Tibial nerve (tissue), 4 donors: ENCODE measurements at regions not wholly inside any gene's neighbourhood (a gene's known extent, or its start where the extent isn't known, plus 50 kb on each side); places are given as distances from the start of the nearest gene placed in this dataset.

ENCODE experiments used
- DNase-seq, 2 donors: peaks; one replicate each; pipeline ENCODE4 v3.0.0-alpha.2; 2019; ENCODE audit warnings: low spot score in 2 of 2
- H3K27ac ChIP-seq, 4 donors: fragments of 200-600 bp; sonication (generic) in 3 of 4; one replicate each; pipeline ENCODE4 v1.5.1; 2017 to 2019; ENCODE audit warnings: mild to moderate bottlenecking in 1 of 4
- H3K27me3 ChIP-seq, 2 donors: fragments of 200-600 bp; sonication (generic) in 1 of 2; one replicate each; pipeline versions ENCODE4 v1.5.1 to v1.6.0; 2017 to 2019
- H3K36me3 ChIP-seq, 3 donors: fragments of 200-600 bp; sonication (generic); one replicate each; pipeline ENCODE4 v1.5.1; 2018 to 2019
- H3K4me1 ChIP-seq, 4 donors: fragments of 200-600 bp; sonication (generic) in 3 of 4; one replicate each; pipeline ENCODE4 v1.5.1; 2017 to 2019
- H3K4me3 ChIP-seq, 4 donors: fragments of 200-600 bp; sonication (generic) in 3 of 4; one replicate each; pipeline ENCODE4 v1.5.1; 2017 to 2019; ENCODE audit warnings: mild to moderate bottlenecking in 1 of 4, moderate library complexity in 1 of 4
- H3K9me3 ChIP-seq, 4 donors: fragments of 200-600 bp; sonication (generic) in 3 of 4; one replicate each; pipeline ENCODE4 v1.5.1; 2017 to 2019
- CTCF ChIP-seq, 5 experiments: fragments of 200-600 bp in 3 of 5; fragments of 450-650 bp in 2 of 5; sonication (generic) in 3 of 5; IDR thresholded peaks; one replicate each; pipeline ENCODE4 v1.5.1; 2016 to 2019; ENCODE audit warnings: antibody characterized with exemption in 5 of 5, mild to moderate bottlenecking in 3 of 5, moderate library complexity in 2 of 5
- EP300 ChIP-seq, 2 donors: sonication (generic); formaldehyde crosslinking; IDR thresholded peaks; one replicate each; pipeline ENCODE4 v1.6.1; 2017; ENCODE audit warnings: antibody characterized with exemption in 2 of 2, mild to moderate bottlenecking in 1 of 2
- POLR2A ChIP-seq, 2 donors: fragments of 450-650 bp; IDR thresholded peaks; one replicate each; pipeline ENCODE4 v1.6.1; 2017; ENCODE audit warnings: antibody characterized with exemption in 2 of 2, mild to moderate bottlenecking in 2 of 2, moderate library complexity in 2 of 2
- WGBS, 2 donors: methylation state at CpG; one replicate each; pipeline ENCODE4 v1.1.5; 2018; 5-methylcytosine and 5-hydroxymethylcytosine counted together

DNA sequence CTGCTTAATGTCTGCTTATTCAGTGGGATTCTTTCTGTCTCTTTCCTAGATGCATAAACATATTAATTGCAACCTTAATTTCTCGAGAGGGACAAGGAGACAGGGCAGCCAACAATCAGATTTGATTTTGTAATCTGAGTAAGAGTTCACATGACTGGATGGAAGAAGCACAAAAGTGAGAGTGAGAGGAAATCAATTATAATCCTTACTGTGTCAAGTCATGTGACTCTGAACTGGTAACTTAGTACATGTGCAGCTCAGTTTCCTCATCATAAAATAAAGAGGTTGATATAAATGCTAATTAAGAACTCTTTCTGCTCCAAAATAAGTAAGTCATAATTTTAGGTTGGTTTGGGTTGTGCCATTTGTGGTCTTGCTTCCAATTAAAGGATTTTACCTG, 439.5 kb downstream of the AMY1C start:
- 67 to 74% methylated on average over 1 of the region's 1 CpG for WGBS, 2 donors

DNA sequence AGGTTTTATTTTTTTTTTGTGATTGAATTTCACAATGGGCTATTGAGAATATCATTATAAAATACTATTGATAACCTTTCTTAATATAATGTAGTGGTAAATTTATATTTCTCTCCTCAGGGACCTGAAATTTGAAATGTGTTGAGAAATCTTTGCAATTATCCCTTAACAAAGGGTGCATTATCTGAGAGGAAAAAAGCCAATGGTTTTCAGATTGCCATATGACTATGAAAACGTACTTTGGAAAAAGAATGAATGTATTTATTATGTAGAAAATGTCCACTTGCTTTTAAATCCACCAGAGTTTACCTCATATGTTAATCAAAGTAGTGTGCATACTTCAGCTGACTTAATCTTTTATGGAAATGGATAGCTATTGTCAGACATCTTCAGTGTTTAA, 441.1 kb downstream of the AMY1C start:
- Histone ChIP-seq H3K4me1 (no peaks in the 10 kb centered on the region), H3K27ac (no peak overlapping the region), H3K27me3 (no peaks in the 10 kb centered on the region), H3K36me3 (no peaks in the 10 kb centered on the region), H3K9me3 (no peaks in the 10 kb centered on the region), H3K4me3 (no peak overlapping the region)
- WGBS, 2 donors = 15 to 26% methylated on average over 1 of the region's 1 CpG
- TF ChIP-seq EP300 (IDR thresholded peaks at IDR 0.05) (no peak), CTCF (IDR thresholded peaks at IDR 0.05) (no peak), POLR2A (IDR thresholded peaks at IDR 0.05) (no peak)
- DNase-seq = no peak

More for the DNA sequence above, 439.5 kb downstream of the AMY1C start:
- H3K4me3 ChIP-seq = no peak overlapping the region
- DNase-seq = no peak
- no peaks in the 10 kb centered on the region for H3K9me3 ChIP-seq
- TF ChIP-seq CTCF (IDR thresholded peaks at IDR 0.05) = no peak
- no peak for TF ChIP-seq POLR2A (IDR thresholded peaks at IDR 0.05)
- TF ChIP-seq EP300 (IDR thresholded peaks at IDR 0.05) = no peak
- H3K36me3 ChIP-seq = no peaks in the 10 kb centered on the region
- H3K4me1 ChIP-seq = no peaks in the 10 kb centered on the region
- H3K27me3 ChIP-seq = no peaks in the 10 kb centered on the region
- no peak overlapping the region for H3K27ac ChIP-seq

- Histone ChIP-seq H3K27me3 (no peaks in the 10 kb centered on the region), H3K27ac (no peak overlapping the region), H3K9me3 (no peaks in the 10 kb centered on the region), H3K4me3 (no peak overlapping the region), H3K4me1 (no peaks in the 10 kb centered on the region), H3K36me3 (no peaks in the 10 kb centered on the region)
- DNase-seq = no peak
- TF ChIP-seq POLR2A (IDR thresholded peaks at IDR 0.05) (no peak), EP300 (IDR thresholded peaks at IDR 0.05) (no peak), CTCF (IDR thresholded peaks at IDR 0.05) (no peak)
Measured at GRCh38 chr1:104195395-104195794, 445.7 kb downstream of the AMY1C start.

DNA sequence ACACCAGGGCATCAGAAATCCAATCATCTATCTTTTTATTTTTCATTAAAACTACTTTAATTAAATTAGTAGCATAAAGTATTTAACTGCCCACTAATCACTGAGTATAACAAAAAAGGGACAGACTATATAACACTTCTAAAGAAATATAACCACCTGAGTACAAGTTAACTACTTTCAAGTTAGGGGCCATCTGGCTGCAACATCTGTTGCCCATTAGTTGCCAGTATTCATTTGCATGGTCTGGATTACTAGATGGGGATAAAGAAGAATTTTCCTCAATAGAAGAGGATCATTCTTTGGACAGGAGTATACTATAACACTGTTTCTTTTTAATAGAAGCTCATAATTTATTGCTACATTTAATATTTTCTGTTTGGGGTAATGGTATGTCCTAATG, 446.4 kb downstream of the AMY1C start:
- H3K27ac ChIP-seq = no peak overlapping the region
- H3K27me3 ChIP-seq = no peaks in the 10 kb centered on the region
- no peaks in the 10 kb centered on the region for H3K36me3 ChIP-seq
- H3K4me1 ChIP-seq = no peaks in the 10 kb centered on the region
- no peak for DNase-seq
- TF ChIP-seq POLR2A (IDR thresholded peaks at IDR 0.05) (no peak), EP300 (IDR thresholded peaks at IDR 0.05) (no peak), CTCF (IDR thresholded peaks at IDR 0.05) (no peak)
- H3K9me3 ChIP-seq = peaks cover 0 to 5% (median 0%) of the 10 kb centered on the region in 4 donors
- H3K4me3 ChIP-seq = no peak overlapping the region

DNA sequence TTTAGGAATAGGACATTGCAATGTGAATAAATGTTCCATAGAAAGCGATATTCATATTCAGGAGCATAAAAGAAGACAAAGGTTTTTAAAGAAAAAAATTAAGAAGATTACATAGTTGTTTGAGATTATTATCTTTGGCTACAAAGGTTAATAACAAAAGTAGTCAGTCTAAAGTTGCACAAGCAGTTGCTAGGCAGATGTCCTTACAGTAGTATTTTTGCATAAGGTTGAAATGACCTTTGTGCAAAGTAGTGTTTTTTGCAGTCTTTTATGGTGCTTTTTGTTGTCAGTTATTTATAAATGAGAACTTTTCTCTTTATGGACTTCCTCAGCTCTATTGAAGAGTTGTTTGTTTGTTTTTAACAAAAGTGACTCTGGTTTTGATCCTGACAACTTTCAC, 447.8 kb downstream of the AMY1C start:
- TF ChIP-seq POLR2A (IDR thresholded peaks at IDR 0.05) = no peak
- TF ChIP-seq CTCF (IDR thresholded peaks at IDR 0.05) = no peak
- TF ChIP-seq EP300 (IDR thresholded peaks at IDR 0.05) = no peak
- 67 to 84% methylated on average over 1 of the region's 1 CpG for WGBS, 2 donors
- H3K4me3 ChIP-seq = no peak overlapping the region
- H3K36me3 ChIP-seq = no peaks in the 10 kb centered on the region
- no peaks in the 10 kb centered on the region for H3K27me3 ChIP-seq
- DNase-seq = no peak
- H3K9me3 ChIP-seq = peaks cover 0 to 5% (median 0%) of the 10 kb centered on the region in 4 donors
- H3K27ac ChIP-seq = no peak overlapping the region
- H3K4me1 ChIP-seq = no peaks in the 10 kb centered on the region
